Heart left ventricle (tissue), 13 donors: ENCODE measurements at regions not wholly inside any gene's neighbourhood (a gene's known extent, or its start where the extent isn't known, plus 50 kb on each side); places are given as distances from the start of the nearest gene placed in this dataset.

Experiments used
- POLR2A ChIP-seq, 2 donors: fragments of 450-650 bp; IDR thresholded peaks; one replicate each; pipeline ENCODE4 v1.6.1; 2017; ENCODE audit warnings: antibody characterized with exemption in 2 of 2, mild to moderate bottlenecking in 2 of 2, moderate library complexity in 2 of 2
- TF ChIP-seq, protein P1 (sequence below), 12 donors: fragments of 200-600 bp; sonication (generic) in 4 of 12; IDR thresholded peaks; one replicate each; pipeline versions ENCODE4 v1.5.0 to v1.8.0; 2018 to 2022; ENCODE audit warnings: antibody characterized with exemption in 12 of 12, mild to moderate bottlenecking in 5 of 12
- donor health status: ischemic (EF 13 %, LVEDD 7.1; RV severe dilation, severe dysfunction).
- donor health status: DM: no; HTN: yes; CAD: no.
- donor health status: DM: no; HTN: no; CAD: no.
- donor health status: ischemic (EF 25% LVEDD 6.9; RV normal size, moderate dysfunction).
- donor health status: ischemic (EF 25% LVEDD 5.7; RV mildly dilated, moderate dysfunction).
- donor health status: ischemic (EF 35%, LVEDD 5.7; RV mildly dilated, moderate dysfunction).
- donor health status: nonischemic (EF 11% LVEDD 7.7; RV severe dilation, severe dysfunction).
- donor health status: DM: yes; HTN: yes; CAD: no.
- donor health status: PGD.
- donor health status: ischemic (EF 29% LVEDD 5.4; RV normal size, mild dysfunction).
- donor health status: nonischemic (EF 23%, LVEDD 6.1; RV moderate dilation, normal function).

DNA sequence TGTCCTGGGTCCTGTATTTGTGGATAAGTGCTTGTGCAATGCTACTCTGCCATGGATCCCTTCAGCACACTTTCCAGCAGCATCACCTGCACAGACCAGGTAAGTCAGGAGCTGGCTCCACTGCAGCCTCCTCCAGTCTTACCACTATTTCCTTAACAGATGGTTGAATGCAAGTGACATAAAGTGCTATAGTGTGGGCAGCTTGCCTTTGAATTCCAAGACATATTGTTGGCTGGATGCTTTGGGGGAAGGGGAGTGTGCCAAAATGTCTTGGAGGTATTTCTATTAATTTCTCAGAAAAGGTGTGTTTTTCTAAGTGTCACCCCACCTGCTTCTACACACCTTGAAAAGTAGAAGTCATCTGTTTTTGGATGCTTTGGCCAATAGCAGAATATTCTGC is 352.2 kb upstream of the SUCLG2 start:
- TF ChIP-seq, protein P1, sequence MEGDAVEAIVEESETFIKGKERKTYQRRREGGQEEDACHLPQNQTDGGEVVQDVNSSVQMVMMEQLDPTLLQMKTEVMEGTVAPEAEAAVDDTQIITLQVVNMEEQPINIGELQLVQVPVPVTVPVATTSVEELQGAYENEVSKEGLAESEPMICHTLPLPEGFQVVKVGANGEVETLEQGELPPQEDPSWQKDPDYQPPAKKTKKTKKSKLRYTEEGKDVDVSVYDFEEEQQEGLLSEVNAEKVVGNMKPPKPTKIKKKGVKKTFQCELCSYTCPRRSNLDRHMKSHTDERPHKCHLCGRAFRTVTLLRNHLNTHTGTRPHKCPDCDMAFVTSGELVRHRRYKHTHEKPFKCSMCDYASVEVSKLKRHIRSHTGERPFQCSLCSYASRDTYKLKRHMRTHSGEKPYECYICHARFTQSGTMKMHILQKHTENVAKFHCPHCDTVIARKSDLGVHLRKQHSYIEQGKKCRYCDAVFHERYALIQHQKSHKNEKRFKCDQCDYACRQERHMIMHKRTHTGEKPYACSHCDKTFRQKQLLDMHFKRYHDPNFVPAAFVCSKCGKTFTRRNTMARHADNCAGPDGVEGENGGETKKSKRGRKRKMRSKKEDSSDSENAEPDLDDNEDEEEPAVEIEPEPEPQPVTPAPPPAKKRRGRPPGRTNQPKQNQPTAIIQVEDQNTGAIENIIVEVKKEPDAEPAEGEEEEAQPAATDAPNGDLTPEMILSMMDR (IDR thresholded peaks at IDR 0.05): no peak
- TF ChIP-seq POLR2A (IDR thresholded peaks at IDR 0.05): no peak
